Esophagus squamous epithelium (tissue), 5 donors: ENCODE measurements at regions not wholly inside any gene's neighbourhood (a gene's known extent, or its start where the extent isn't known, plus 50 kb on each side); places are given as distances from the start of the nearest gene placed in this dataset.
A peak's percentile ranks its signal among the peaks of the same experiment; 100 is the strongest.

ENCODE experiments used
- DNase-seq: peaks from one replicate; lab custom pipeline; 2025; lab: John Stamatoyannopoulos, UW
- H3K27ac ChIP-seq, 4 donors: fragments of 200-600 bp; sonication (generic); one replicate each; pipeline ENCODE4 v1.5.1; 2016 to 2019; ENCODE audit warnings: mild to moderate bottlenecking in 1 of 4
- H3K27me3 ChIP-seq, 4 donors: fragments of 200-600 bp; sonication (generic); 1 replicate in 3 of 4; 2 replicates in 1 of 4; pipeline versions ENCODE4 v1.5.1 to v1.6.0; 2017 to 2021; ENCODE audit warnings: antibody characterized with exemption in 1 of 4
- H3K36me3 ChIP-seq, 3 donors: fragments of 200-600 bp; sonication (generic); one replicate each; pipeline ENCODE4 v1.5.1; 2016 to 2019
- H3K4me1 ChIP-seq, 3 donors: fragments of 200-600 bp; sonication (generic); one replicate each; pipeline ENCODE4 v1.5.1; 2017 to 2019
- H3K4me3 ChIP-seq, 4 donors: fragments of 200-600 bp; sonication (generic); 1 replicate in 3 of 4; 2 replicates in 1 of 4; pipeline ENCODE4 v1.5.1; 2016 to 2019; ENCODE audit warnings: mild to moderate bottlenecking in 2 of 4, moderate library complexity in 1 of 4
- H3K9me3 ChIP-seq, 3 donors: fragments of 200-600 bp; sonication (generic); one replicate each; pipeline ENCODE4 v1.5.1; 2016 to 2019
- POLR2A ChIP-seq, 4 donors: fragments of 450-650 bp; IDR thresholded peaks; one replicate each; pipeline ENCODE4 v1.6.1; 2017; ENCODE audit warnings: antibody characterized with exemption in 4 of 4, mild to moderate bottlenecking in 4 of 4, moderate library complexity in 3 of 4
- WGBS, 2 donors: methylation state at CpG; one replicate each; pipeline ENCODE4 v1.1.5; 2018; 5-methylcytosine and 5-hydroxymethylcytosine counted together
- intact Hi-C: fragments of 100-400 bp; cut with DNase I; formaldehyde crosslinking; loops from one replicate; pipeline ENCODE4 v1.15.0; 2022
- TF ChIP-seq, protein P1 (sequence below), 6 experiments: fragments of 450-650 bp in 4 of 6; fragments of 200-600 bp in 2 of 6; sonication (generic) in 2 of 6; IDR thresholded peaks; one replicate each; pipeline ENCODE4 v1.5.1; 2016 to 2019; ENCODE audit warnings: antibody characterized with exemption in 6 of 6, mild to moderate bottlenecking in 4 of 6, moderate library complexity in 4 of 6
- donor health status: DM: yes; HTN: yes; CAD: no.

DNA sequence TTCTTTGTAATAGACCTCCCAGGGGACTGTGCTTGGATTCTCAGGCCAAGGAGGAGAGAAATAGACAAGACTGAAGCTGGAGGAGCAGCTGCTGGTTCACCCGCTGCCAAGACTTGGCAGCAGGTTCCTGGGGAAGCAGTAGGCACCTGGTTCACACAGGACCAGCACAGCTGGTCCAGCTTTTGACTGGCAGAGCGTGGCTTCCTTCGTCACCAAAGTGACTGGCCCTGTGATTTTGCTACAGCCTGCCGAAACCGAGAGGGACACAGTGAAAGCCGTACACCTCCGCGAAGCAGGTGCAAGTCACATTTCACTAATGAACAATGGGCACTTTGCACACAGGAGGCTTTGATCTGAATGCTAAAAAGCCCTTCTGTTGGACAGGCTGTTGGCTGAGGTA is 199.0 kb downstream of the RNF144B start:
- Histone ChIP-seq H3K27ac (no peak overlapping the region), H3K4me1 (no peaks in the 10 kb centered on the region), H3K27me3 (no peaks in the 10 kb centered on the region), H3K36me3 (no peaks in the 10 kb centered on the region), H3K9me3 (no peaks in the 10 kb centered on the region), H3K4me3 (no peak overlapping the region)
- no peak for TF ChIP-seq POLR2A (IDR thresholded peaks at IDR 0.05)
- TF ChIP-seq, protein P1, sequence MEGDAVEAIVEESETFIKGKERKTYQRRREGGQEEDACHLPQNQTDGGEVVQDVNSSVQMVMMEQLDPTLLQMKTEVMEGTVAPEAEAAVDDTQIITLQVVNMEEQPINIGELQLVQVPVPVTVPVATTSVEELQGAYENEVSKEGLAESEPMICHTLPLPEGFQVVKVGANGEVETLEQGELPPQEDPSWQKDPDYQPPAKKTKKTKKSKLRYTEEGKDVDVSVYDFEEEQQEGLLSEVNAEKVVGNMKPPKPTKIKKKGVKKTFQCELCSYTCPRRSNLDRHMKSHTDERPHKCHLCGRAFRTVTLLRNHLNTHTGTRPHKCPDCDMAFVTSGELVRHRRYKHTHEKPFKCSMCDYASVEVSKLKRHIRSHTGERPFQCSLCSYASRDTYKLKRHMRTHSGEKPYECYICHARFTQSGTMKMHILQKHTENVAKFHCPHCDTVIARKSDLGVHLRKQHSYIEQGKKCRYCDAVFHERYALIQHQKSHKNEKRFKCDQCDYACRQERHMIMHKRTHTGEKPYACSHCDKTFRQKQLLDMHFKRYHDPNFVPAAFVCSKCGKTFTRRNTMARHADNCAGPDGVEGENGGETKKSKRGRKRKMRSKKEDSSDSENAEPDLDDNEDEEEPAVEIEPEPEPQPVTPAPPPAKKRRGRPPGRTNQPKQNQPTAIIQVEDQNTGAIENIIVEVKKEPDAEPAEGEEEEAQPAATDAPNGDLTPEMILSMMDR (IDR thresholded peaks at IDR 0.05), result no peak
- 83 to 93% methylated on average over 1 to 7 of the region's 8 CpGs for WGBS, 2 donors
- no peak for DNase-seq
- intact Hi-C loops, result no loop called here

DNA sequence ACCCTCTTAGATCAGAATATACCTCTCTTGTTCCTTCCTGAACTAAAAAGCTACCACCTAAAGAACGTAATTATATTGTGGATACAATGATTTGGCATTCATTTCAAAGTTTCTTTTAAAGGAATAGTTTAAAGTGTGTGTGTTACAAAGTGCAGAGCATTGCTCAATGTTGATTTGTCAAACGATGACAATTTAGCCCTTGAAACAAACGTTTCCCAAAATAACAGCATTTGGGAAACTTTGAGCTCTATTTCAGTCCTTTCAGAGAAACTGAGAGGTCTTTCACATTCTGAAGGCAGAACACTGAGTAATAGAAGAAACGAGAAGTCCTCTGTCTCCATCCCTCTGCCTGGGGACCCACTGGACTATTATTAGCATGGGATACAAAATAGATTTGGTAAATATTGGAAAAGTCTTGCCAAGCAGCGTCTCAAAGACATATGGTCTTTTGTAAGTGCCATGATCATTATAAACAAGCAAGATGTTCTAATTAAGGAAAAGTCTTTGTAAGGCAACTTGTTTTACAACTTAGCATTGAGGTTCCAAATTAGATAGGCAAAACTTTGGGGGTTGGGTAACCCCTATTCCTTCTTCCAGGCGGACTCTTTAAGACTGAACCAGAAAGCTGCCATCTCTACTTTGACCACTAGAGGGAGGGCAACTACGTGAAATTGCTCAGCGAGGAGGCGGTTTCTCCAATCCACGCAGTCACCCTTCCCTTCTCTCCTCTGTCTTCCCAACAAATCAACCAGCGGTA is 208.8 kb downstream of the RNF144B start:
- intact Hi-C loops, result no loop called here
- Histone ChIP-seq H3K27ac (peak overlapping the region in 3 of 4 donors; percentile 22 to 75 (median 70)), H3K9me3 (no peaks in the 10 kb centered on the region), H3K4me3 (peak overlapping the region in 1 of 4 donors; percentile 14), H3K4me1 (peaks cover 0 to 16% (median 0%) of the 10 kb centered on the region in 3 donors), H3K36me3 (no peaks in the 10 kb centered on the region), H3K27me3 (no peaks in the 10 kb centered on the region)
- WGBS, 2 donors, result 13 to 21% methylated on average over 11 of the region's 11 CpGs
- no peak for DNase-seq
- TF ChIP-seq, protein P1 (IDR thresholded peaks at IDR 0.05), result peak; percentile 62 to 94 (median 86)
- TF ChIP-seq POLR2A (IDR thresholded peaks at IDR 0.05), result no peak

DNA sequence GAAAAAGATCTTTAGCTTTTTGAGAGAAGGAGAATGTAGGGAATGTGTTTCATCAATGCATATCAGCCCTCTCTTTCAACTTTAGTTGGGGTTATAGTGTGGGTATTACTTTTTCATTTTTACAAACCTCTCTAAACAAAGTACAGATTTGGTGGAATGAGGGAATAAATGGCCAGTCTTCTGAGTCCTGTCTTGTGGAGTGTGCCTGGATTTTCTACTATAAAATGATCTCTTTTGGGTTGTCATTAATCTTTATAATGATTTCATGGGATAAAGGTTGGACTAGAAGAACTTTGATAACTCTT is 209.3 kb downstream of the RNF144B start:
- intact Hi-C loops, result no loop called here
- no peaks in the 10 kb centered on the region for H3K9me3 ChIP-seq
- DNase-seq, result no peak
- H3K36me3 ChIP-seq, result no peaks in the 10 kb centered on the region
- TF ChIP-seq, protein P1 (IDR thresholded peaks at IDR 0.05), result no peak
- TF ChIP-seq POLR2A (IDR thresholded peaks at IDR 0.05), result no peak
- peaks cover 0 to 16% (median 0%) of the 10 kb centered on the region in 3 donors for H3K4me1 ChIP-seq
- no peak overlapping the region for H3K4me3 ChIP-seq
- H3K27ac ChIP-seq, result peak overlapping the region in 3 of 4 donors; percentile 22 to 75 (median 70)
- H3K27me3 ChIP-seq, result no peaks in the 10 kb centered on the region

DNA sequence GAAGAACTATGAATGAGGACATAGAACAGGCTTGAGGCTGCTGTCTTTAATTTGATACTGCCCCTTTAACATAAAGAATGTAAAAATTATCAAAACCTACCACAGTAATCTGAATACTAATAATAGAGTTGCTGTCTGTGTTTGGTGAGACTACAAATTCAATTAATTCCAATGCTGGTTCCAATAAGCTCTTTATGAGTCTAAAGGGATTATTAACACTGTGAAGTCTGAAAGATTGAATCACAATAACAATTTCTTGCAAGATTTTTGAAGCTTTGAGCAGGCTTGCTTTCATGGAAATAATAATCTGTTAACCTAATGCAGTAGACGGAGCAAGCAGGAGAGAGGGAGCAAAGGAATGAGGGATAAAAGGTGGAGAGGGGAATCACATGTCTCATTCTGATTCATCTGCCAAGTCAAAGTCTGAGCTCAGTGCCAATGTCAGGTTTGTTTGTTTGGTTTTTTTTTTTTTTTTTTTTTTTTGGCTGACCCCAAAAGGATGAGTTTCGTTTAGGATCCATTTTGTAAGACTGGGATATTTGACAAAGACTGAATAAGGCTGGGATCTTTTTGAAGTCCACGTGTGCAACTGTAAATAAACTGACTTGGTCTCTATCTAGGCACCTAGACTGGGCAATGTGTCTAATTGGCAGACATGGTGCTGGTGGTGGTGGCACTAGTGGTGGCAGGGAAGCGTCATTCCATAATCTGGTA is 211.6 kb downstream of the RNF144B start:
- Histone ChIP-seq H3K4me3 (no peak overlapping the region), H3K27ac (no peak overlapping the region), H3K9me3 (no peaks in the 10 kb centered on the region), H3K27me3 (no peaks in the 10 kb centered on the region), H3K36me3 (no peaks in the 10 kb centered on the region), H3K4me1 (peaks cover 0 to 16% (median 0%) of the 10 kb centered on the region in 3 donors)
- no peak for DNase-seq
- intact Hi-C loops, result no loop called here
- WGBS, 2 donors, result 54 to 58% methylated on average over 4 of the region's 4 CpGs
- TF ChIP-seq, protein P1 (IDR thresholded peaks at IDR 0.05), result no peak
- no peak for TF ChIP-seq POLR2A (IDR thresholded peaks at IDR 0.05)

DNA sequence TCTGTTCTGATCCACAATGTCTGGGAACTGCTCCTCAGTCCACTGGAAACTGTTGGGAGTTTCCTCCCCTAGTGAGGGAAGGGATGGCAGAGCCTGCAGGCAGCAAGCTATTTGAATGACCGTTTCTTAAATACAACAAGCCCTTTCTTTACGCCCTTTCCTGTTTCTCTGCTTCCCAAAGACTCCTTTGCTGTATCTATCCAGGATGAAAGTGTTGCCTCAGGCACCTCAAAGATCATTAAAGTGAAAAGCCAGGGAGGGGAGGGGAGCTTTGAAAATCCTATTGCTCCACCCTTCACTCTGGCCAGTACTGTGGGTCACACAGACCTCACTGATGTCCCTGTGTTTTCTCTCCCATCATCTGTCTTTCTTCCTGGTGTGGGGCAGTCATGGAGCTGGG is 213.1 kb downstream of the RNF144B start:
- TF ChIP-seq, protein P1 (IDR thresholded peaks at IDR 0.05), result no peak
- TF ChIP-seq POLR2A (IDR thresholded peaks at IDR 0.05), result no peak
- Histone ChIP-seq H3K9me3 (no peaks in the 10 kb centered on the region), H3K27me3 (no peaks in the 10 kb centered on the region), H3K27ac (no peak overlapping the region), H3K4me1 (peaks cover 0 to 16% (median 0%) of the 10 kb centered on the region in 3 donors), H3K36me3 (no peaks in the 10 kb centered on the region), H3K4me3 (no peak overlapping the region)
- WGBS, 2 donors, result 32 to 40% methylated on average over 2 of the region's 2 CpGs
- DNase-seq, result no peak
- intact Hi-C loops, result no loop called here
